ENCODE measurements at regions not wholly inside any gene's neighbourhood (a gene's known extent, or its start where the extent isn't known, plus 50 kb on each side); places are given as distances from the start of the nearest gene placed in this dataset.
"Not testable (repeated sequence)": the region's sequence is repeated elsewhere in the genome, so short reads cannot be mapped to it uniquely, and the experiment has no call there.

DNA sequence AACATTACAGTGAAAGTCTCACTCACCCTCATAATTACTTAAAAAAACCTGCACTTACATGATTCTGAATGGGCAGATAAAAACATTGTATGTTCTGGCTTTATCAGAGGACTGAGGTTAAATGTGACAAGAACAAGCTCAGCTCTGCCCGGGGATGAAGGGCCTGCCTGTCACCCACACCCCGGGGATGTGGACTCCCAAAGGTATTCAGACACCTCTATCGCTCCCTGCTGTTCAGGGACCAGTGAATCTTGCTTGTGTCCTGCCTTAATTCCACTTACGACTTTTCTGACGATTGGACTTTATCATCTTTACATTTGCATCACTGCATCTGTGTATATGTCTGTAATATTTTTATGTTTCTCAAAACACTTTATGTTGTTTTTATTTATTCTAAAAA, 341.8 kb upstream of the ANKRD20A1 start:
- TF ChIP-seq YY1 (IDR thresholded peaks at IDR 0.05; ENCODE audit: extremely low read depth, insufficient replicate concordance, low read depth, low read length); EZH2phosphoT487 (IDR thresholded peaks at IDR 0.05; ENCODE audit: borderline replicate concordance): not testable (repeated sequence)
- TF ChIP-seq, protein P1, sequence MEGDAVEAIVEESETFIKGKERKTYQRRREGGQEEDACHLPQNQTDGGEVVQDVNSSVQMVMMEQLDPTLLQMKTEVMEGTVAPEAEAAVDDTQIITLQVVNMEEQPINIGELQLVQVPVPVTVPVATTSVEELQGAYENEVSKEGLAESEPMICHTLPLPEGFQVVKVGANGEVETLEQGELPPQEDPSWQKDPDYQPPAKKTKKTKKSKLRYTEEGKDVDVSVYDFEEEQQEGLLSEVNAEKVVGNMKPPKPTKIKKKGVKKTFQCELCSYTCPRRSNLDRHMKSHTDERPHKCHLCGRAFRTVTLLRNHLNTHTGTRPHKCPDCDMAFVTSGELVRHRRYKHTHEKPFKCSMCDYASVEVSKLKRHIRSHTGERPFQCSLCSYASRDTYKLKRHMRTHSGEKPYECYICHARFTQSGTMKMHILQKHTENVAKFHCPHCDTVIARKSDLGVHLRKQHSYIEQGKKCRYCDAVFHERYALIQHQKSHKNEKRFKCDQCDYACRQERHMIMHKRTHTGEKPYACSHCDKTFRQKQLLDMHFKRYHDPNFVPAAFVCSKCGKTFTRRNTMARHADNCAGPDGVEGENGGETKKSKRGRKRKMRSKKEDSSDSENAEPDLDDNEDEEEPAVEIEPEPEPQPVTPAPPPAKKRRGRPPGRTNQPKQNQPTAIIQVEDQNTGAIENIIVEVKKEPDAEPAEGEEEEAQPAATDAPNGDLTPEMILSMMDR (IDR thresholded peaks at IDR 0.05 in 2 of 3, conservative IDR thresholded peaks at IDR 0.05 in 1 of 3; ENCODE audit: borderline replicate concordance in 1 of 3, insufficient read depth in 1 of 3, low read depth in 2 of 3, low read length in 2 of 3), result not testable (repeated sequence)

All from HCT116 (cell line).